H7 (cell line): ENCODE measurements at regions not wholly inside any gene's neighbourhood (a gene's known extent, or its start where the extent isn't known, plus 50 kb on each side); places are given as distances from the start of the nearest gene placed in this dataset.
"Not testable (repeated sequence)": the region's sequence is repeated elsewhere in the genome, so short reads cannot be mapped to it uniquely, and the experiment has no call there.

Experiments
- DNase-seq: peaks from one replicate; pipeline ENCODE4 v3.0.0; 2012
- H3K27me3 ChIP-seq: 2 replicates; pipeline ENCODE4 v1.6.0; 2011; ENCODE audit warnings: mild to moderate bottlenecking, low read length; ENCODE audit not compliant: control insufficient read depth, insufficient read depth
- H3K36me3 ChIP-seq: replicated peaks from 2 replicates; pipeline ENCODE4 v1.5.1; 2011; ENCODE audit warnings: low read length; ENCODE audit not compliant: control insufficient read depth, insufficient read depth
- H3K4me3 ChIP-seq: 2 replicates; pipeline ENCODE4 v1.5.1; 2011; ENCODE audit warnings: low read depth, mild to moderate bottlenecking, control low read depth, low read length, moderate library complexity; ENCODE audit not compliant: insufficient read depth

GRCh38 chr2:241980193-241980592 lies 110.7 kb downstream of the RTP5 start:
- Histone ChIP-seq H3K4me3 (no peak overlapping the region), H3K36me3 (no peaks in the 10 kb centered on the region), H3K27me3 (no peaks in the 10 kb centered on the region)
- DNase-seq, result no peak

- no peak overlapping the region for H3K4me3 ChIP-seq
- H3K27me3 ChIP-seq, result no peaks in the 10 kb centered on the region
- no peak for DNase-seq
- H3K36me3 ChIP-seq, result no peaks in the 10 kb centered on the region
These were observed 111.7 kb downstream of the RTP5 start for GRCh38 chr2:241981076-241981700.

- Histone ChIP-seq H3K4me3 (no peak overlapping the region), H3K36me3 (no peaks in the 10 kb centered on the region)
- DNase-seq, result no peak
These were observed 113.4 kb downstream of the RTP5 start for GRCh38 chr2:241982706-241983570.

GRCh38 chr2:241983571-241984270 lies 114.2 kb downstream of the RTP5 start:
- no peak for DNase-seq
- Histone ChIP-seq H3K27me3 (no peaks in the 10 kb centered on the region), H3K36me3 (no peaks in the 10 kb centered on the region), H3K4me3 (no peak overlapping the region)

More at GRCh38 chr2:241982706-241983570, 113.4 kb downstream of the RTP5 start:
- no peaks in the 10 kb centered on the region for H3K27me3 ChIP-seq

GRCh38 chr2:241984271-241984655 lies 114.7 kb downstream of the RTP5 start:
- no peaks in the 10 kb centered on the region for H3K36me3 ChIP-seq
- no peaks in the 10 kb centered on the region for H3K27me3 ChIP-seq
- no peak overlapping the region for H3K4me3 ChIP-seq
- DNase-seq, result no peak

- Histone ChIP-seq H3K36me3 (no peaks in the 10 kb centered on the region), H3K27me3 (no peaks in the 10 kb centered on the region), H3K4me3 (no peak overlapping the region)
- no peak for DNase-seq
These were observed 115.1 kb downstream of the RTP5 start for GRCh38 chr2:241984658-241985057.

GRCh38 chr2:241985161-241985985 lies 115.8 kb downstream of the RTP5 start:
- H3K36me3 ChIP-seq, DNase-seq, H3K27me3 ChIP-seq, H3K4me3 ChIP-seq: not testable (repeated sequence)

GRCh38 chr2:241985986-241986329 lies 116.4 kb downstream of the RTP5 start:
- H3K4me3 ChIP-seq, result no peak overlapping the region
- no peak for DNase-seq
- no peaks in the 10 kb centered on the region for H3K27me3 ChIP-seq
- no peaks in the 10 kb centered on the region for H3K36me3 ChIP-seq

- Histone ChIP-seq H3K36me3 (no peaks in the 10 kb centered on the region), H3K27me3 (no peaks in the 10 kb centered on the region)
These were observed 117.5 kb downstream of the RTP5 start for GRCh38 chr2:241986836-241987641.

GRCh38 chr2:241987726-241988125 lies 118.2 kb downstream of the RTP5 start:
- no peaks in the 10 kb centered on the region for H3K27me3 ChIP-seq
- no peak for DNase-seq
- no peak overlapping the region for H3K4me3 ChIP-seq
- no peaks in the 10 kb centered on the region for H3K36me3 ChIP-seq

More at GRCh38 chr2:241986836-241987641, 117.5 kb downstream of the RTP5 start:
- no peak for DNase-seq
- no peak overlapping the region for H3K4me3 ChIP-seq

- Histone ChIP-seq H3K4me3 (no peak overlapping the region), H3K27me3 (no peaks in the 10 kb centered on the region), H3K36me3 (no peaks in the 10 kb centered on the region)
- no peak for DNase-seq
These were observed 118.6 kb downstream of the RTP5 start for GRCh38 chr2:241988146-241988545.

- Histone ChIP-seq H3K36me3 (no peaks in the 10 kb centered on the region), H3K4me3 (no peak overlapping the region), H3K27me3 (no peaks in the 10 kb centered on the region)
- no peak for DNase-seq
These were observed 119.5 kb downstream of the RTP5 start for GRCh38 chr2:241989074-241989473.

GRCh38 chr2:241990466-241990865 lies 120.9 kb downstream of the RTP5 start:
- Histone ChIP-seq H3K27me3 (no peaks in the 10 kb centered on the region), H3K36me3 (no peaks in the 10 kb centered on the region), H3K4me3 (no peak overlapping the region)
- DNase-seq, result no peak

- no peak overlapping the region for H3K4me3 ChIP-seq
- no peak for DNase-seq
- no peaks in the 10 kb centered on the region for H3K27me3 ChIP-seq
- no peaks in the 10 kb centered on the region for H3K36me3 ChIP-seq
These were observed 121.8 kb downstream of the RTP5 start for GRCh38 chr2:241991299-241991698.
